Inferior parietal cortex (tissue), 1 donor: ENCODE measurements at regions not wholly inside any gene's neighbourhood (a gene's known extent, or its start where the extent isn't known, plus 50 kb on each side); places are given as distances from the start of the nearest gene placed in this dataset.
A peak's percentile ranks its signal among the peaks of the same experiment; 100 is the strongest.
"Not testable (repeated sequence)": the region's sequence is repeated elsewhere in the genome, so short reads cannot be mapped to it uniquely, and the experiment has no call there.

Source experiments
- DNase-seq: peaks from one replicate; pipeline ENCODE4 v3.0.0-alpha.2; 2016; ENCODE audit errors: extremely low spot score

DNA sequence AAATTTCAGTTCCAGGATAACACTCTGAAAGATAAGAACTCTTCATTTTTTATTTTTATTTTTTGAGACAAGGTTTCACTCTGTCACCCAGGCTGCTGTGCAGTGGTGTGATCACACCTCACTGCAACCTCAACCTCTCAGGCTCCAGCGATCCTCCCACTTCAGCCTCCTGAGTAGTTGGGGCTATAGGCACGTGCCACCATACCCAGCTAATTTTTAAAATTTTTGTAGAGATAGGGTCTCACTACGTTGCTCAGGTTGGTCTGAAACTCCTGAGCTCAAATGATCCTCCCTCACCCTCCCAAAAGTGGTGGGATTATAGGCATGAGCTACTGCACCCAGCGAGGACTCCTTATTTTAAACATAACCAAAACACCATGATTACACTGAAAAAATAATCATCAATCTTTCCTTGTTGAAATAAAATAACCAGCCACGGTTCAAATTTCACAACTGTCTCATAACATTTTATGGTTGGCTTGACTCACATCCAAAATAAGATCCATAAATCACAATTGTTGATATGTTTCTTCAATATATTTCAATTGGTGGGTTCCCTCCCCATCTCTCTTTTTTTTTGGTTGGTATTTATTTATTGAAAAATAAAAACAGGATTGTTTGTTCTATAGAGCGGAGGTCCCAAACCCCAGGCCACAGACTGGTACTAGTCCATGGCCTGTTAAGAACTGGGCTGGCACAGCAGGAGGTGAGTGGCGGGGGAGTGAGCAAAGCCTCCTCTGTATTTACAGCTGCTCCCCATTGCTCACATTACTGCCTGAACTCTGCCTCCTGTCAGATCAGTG lies 60.1 kb upstream of the FAM171A1 start:
- DNase-seq, result no peak

DNA sequence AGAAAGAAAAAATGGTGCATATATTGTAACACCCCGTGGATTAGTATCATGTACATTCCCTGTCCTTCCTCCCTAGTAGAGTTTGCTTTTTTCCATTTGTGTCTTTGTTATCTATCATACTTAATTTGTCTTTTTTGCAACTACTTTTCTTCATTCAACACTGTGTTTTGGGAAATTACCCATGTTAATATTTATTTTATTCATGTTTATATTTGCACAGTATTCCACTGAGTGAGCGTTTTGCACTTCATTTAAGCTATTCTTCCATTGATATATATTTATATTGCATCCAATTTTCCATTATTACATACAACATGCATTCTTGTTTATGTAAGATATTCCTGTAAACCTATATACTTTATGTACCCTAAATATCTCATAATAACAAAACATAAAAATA lies 57.6 kb upstream of the FAM171A1 start:
- no peak for DNase-seq

DNA sequence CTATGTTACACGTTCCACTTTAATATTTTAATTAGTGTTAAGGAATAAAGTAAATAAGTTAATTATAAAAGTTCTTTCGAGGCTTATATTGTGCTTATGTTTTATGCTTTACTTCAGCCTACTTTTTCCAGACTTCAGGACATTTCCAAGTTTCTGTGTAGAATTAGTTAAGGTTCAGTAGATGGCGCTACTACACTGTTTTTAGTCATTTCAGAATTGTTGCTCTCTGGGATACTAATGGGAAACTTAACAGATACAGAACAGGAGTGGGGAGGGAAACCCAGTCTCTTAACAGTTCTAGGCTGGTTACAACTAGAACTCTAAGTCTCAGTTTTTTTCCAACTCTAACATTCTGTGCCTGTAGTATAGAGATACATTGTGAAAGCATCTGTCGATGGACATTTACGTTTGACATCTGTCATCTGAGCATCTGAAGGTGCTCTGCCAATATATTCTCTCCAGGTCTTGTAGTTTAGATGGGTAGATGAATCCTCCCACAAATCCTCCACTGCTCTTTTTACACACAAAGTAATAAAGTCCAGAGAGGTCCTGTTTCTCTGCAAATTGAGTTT lies 56.8 kb upstream of the FAM171A1 start:
- DNase-seq, result peak; percentile 78

DNA sequence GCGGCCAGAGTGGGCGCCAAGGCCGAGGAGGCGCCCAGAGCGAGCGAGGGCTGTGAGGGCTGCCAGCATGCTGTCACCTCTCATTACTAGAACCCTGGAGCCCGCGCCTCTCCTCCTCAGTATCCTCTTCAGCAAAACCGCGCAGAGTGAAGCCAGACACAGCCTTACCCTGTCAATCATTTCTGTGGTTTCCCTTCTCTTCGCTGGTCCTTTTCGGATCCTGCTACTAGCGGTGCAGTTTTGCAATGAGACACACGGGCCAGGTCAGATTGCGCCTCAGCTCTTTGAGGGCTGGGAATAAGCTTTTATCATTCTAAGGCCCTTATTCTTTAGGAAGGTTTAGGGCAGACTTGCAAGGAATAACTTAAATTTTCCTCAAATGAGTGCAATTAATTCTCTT lies 55.5 kb upstream of the FAM171A1 start:
- DNase-seq, result no peak

DNA sequence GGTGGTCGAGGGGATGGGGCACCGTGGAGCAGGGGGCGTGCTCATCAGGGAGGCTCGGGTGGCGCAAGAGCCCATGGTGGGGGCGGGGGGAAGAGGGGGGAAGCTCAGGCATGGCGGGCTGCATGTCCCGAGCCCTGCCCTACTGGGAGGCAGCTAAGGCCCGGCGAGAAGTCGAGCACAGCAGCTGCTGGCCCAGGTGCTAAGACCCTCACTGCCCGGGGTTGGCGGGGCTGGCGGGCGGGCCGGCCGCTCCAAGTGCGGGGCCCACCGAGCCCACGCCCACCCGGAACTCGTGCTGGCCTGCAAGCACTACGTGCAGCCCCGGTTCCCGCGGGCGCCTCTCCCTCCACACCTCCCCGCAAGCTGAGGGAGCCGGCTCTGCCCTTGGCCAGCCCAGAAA lies 55.0 kb upstream of the FAM171A1 start:
- DNase-seq, result no peak

DNA sequence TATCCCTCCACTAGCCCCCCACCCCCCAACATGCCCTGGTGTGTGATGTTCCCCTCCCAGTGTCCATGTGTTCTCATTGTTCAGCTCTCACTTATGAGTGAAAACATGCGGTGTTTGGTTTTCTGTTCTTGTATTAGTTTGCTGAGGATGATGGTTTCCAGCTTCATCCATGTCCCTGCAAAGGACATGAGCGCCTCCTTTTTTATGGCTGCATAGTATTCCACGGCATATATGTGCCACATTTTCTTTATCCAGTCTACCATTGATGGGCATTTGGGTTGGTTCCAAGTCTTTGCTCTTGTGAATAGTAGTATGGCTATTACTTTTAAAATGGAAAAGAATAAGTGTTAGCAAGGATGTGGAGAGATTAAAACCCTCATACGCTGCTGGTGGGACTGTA lies 50.8 kb upstream of the FAM171A1 start:
- DNase-seq, result not testable (repeated sequence)
